ENCODE measurements at regions not wholly inside any gene's neighbourhood (a gene's known extent, or its start where the extent isn't known, plus 50 kb on each side); places are given as distances from the start of the nearest gene placed in this dataset.

DNA sequence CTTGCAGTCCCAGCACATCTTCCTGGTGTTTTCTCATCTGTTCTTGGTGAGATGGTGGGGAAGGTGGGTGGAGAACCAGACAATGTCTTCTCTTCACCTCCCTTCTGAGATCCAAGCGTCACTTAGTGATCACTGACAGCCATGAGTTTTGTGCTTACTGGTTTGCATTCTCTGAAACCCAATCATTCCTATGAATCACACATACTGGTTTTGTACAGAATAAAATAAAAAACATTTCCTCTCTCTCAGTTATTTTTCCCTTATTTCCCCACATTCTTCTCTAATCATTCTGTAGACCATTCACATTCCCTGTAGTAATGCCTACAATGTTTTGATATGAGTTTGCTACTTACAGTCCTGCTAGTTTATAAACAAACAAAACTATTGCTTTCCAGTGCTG lies 143.8 kb upstream of the SLC13A1 start:
- TF ChIP-seq EZH2 (IDR thresholded peaks at IDR 0.05; ENCODE audit: borderline replicate concordance, low read length) (no peak), CTCF (IDR thresholded peaks at IDR 0.05; ENCODE audit: low read length) (no peak)

All from OCI-LY1 (cell line).